Central memory CD8-positive, alpha-beta T cell (primary cell): ENCODE measurements at regions not wholly inside any gene's neighbourhood (a gene's known extent, or its start where the extent isn't known, plus 50 kb on each side); places are given as distances from the start of the nearest gene placed in this dataset.

Experiments
- ATAC-seq: fragments of 150-1000 bp; cut with Tn5 transposase; replicated peaks from 2 replicates; pipeline ENCODE4 v1.10.0; 2022; ENCODE audit warnings: mild to moderate bottlenecking, moderate FRiP score, moderate number of reproducible peaks; ENCODE audit not compliant: poor library complexity, severe bottlenecking; ENCODE audit errors: extremely low read depth
- DNase-seq, 2 donors: peaks; one replicate each; pipeline ENCODE4 v3.0.0; 2021; ENCODE audit warnings: low spot score in 2 of 2
- H3K27ac Mint-ChIP-seq: one replicate; pipeline ENCODE4 v1.8.0; 2022; ENCODE audit warnings: low read depth, mild to moderate bottlenecking, moderate library complexity, mixed read lengths
- H3K27me3 Mint-ChIP-seq: one replicate; pipeline ENCODE4 v1.8.0; 2022; ENCODE audit warnings: mixed read lengths
- H3K36me3 Mint-ChIP-seq: one replicate; pipeline ENCODE4 v1.8.0; 2022; ENCODE audit warnings: mild to moderate bottlenecking, moderate library complexity, mixed read lengths; ENCODE audit not compliant: insufficient read depth
- H3K4me1 Mint-ChIP-seq: one replicate; pipeline ENCODE4 v1.8.0; 2022; ENCODE audit warnings: mixed read lengths
- H3K4me3 Mint-ChIP-seq: one replicate; pipeline ENCODE4 v1.8.0; 2022; ENCODE audit warnings: mild to moderate bottlenecking, moderate library complexity, mixed read lengths
- H3K9me3 Mint-ChIP-seq: one replicate; pipeline ENCODE4 v1.8.0; 2022; ENCODE audit warnings: mixed read lengths

DNA sequence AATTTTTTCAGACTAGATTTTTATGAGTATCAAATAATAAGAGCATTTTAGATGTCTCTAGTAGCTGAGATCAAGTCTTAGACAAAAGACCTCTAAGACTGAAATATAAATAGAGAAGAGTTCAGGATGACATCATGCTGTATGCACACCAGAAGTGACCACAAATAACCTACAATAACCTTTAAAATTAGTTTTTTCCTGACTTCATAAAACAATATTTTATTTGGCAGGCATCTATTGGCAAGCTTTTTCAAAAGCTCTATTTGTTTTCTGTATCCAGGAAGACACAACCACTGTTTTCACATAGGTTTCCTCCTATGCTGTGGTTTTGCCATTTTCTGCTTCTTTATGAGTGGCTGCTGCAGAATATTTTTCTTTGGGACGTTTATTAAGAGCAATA is 359.1 kb downstream of the CRPPA start:
- no peak for ATAC-seq
- Mint-ChIP-seq H3K27me3 (no peaks in the 10 kb centered on the region), H3K9me3 (no peaks in the 10 kb centered on the region), H3K4me3 (no peak overlapping the region), H3K27ac (peak overlapping the region; percentile 58), H3K36me3 (no peaks in the 10 kb centered on the region), H3K4me1 (peaks cover 10% of the 10 kb centered on the region)
- DNase-seq, result no peak

DNA sequence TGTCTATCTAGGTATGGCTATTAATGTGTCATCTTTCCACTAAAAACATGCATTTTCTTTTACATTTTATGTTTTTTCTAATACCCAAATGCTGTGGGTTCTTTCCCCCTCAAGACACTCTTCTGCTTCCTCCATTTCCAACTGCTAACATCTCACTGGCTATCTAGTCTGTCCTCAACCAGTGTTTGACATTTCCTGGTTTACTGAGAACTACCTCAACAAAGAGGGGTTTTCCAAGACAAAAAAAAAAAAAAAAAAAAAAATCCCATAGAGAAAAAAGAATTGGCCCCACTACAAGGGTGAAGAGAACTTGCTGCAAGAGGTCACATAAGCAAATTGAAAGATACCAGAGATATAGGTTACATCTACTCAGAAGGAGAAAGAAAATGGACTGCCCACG is 359.7 kb downstream of the CRPPA start:
- no peak for DNase-seq
- H3K27ac Mint-ChIP-seq, result peak overlapping the region; percentile 58
- peaks cover 10% of the 10 kb centered on the region for H3K4me1 Mint-ChIP-seq
- ATAC-seq, result no peak
- no peaks in the 10 kb centered on the region for H3K36me3 Mint-ChIP-seq
- H3K9me3 Mint-ChIP-seq, result no peaks in the 10 kb centered on the region
- no peaks in the 10 kb centered on the region for H3K27me3 Mint-ChIP-seq
- H3K4me3 Mint-ChIP-seq, result no peak overlapping the region

DNA sequence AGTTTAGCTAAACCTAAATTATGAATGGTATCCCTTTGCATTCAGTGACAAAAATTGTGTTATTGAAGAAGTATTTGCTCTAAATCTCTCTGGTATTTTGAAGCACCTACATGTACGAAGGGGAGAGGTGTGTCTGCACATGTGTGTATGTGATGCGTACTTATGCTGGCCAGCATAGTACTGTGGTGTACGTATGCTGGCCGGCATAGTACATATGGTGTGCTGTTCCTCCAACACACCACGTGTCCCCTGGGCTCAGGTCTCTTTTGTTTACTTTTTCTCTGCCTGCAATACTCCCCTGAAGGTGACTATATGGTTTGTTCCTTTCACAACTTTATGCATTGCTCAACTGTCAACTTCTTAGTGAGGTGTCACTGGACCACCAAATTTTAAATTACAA is 360.3 kb downstream of the CRPPA start:
- Mint-ChIP-seq H3K36me3 (no peaks in the 10 kb centered on the region), H3K4me1 (peaks cover 10% of the 10 kb centered on the region), H3K9me3 (no peaks in the 10 kb centered on the region), H3K4me3 (no peak overlapping the region), H3K27ac (no peak overlapping the region), H3K27me3 (no peaks in the 10 kb centered on the region)
- ATAC-seq (no peak), DNase-seq (no peak)

DNA sequence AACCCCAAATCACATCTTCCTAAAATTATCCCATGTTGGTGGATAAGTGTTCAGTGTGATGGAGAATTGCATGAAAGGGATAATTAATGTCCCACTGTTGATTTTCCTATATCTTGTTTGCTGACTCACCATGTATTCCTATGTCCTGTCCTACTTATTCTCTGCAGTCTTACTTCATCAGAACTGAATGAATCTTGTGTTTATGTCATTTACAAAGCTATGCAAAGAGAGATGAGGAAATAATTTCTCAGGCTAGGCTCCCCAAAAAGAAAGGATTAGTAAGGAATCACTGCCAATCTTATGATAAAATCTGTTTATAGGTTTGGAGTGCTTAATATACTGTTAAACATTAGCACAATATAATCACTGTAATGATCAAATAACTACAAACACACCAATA is 360.8 kb downstream of the CRPPA start:
- Mint-ChIP-seq H3K36me3 (no peaks in the 10 kb centered on the region), H3K27ac (no peak overlapping the region), H3K4me3 (no peak overlapping the region), H3K27me3 (no peaks in the 10 kb centered on the region), H3K4me1 (peaks cover 10% of the 10 kb centered on the region), H3K9me3 (no peaks in the 10 kb centered on the region)
- no peak for DNase-seq
- ATAC-seq, result no peak

DNA sequence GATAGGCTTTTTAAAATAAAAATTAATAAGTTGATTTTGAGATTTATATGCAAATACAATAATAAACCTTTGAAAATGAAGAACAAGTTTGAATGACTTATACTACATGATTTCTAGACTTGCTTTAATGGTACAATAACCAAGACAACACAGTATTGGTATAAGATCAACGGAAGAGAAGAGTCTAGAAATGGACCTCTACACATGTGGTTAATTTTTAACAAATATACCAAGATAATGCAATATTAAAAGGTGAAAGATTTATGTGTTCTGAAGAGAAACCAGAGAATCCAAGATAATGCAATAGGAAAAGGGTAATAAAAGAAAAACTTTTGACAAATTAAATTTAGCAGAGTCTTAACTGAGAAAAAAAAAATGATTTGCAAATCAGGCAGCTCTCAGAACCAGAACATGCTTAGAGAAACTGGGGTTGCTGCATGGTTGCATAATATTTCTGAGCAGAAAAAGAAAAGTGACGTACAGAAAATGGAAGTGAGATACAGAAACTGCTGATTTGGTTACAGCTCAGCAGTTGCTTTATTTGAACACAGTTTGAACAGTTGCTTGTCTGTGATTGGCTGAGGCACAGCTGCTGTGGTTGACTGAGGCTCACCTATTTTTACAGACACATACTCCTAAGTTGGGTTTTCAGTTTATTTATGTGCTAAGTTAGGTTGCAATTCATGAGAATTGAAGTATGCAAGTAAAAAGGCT is 365.9 kb downstream of the CRPPA start:
- Mint-ChIP-seq H3K27me3 (peaks cover 10% of the 10 kb centered on the region), H3K4me1 (no peaks in the 10 kb centered on the region), H3K27ac (no peak overlapping the region), H3K36me3 (no peaks in the 10 kb centered on the region), H3K9me3 (no peaks in the 10 kb centered on the region), H3K4me3 (no peak overlapping the region)
- no peak for ATAC-seq
- no peak for DNase-seq

DNA sequence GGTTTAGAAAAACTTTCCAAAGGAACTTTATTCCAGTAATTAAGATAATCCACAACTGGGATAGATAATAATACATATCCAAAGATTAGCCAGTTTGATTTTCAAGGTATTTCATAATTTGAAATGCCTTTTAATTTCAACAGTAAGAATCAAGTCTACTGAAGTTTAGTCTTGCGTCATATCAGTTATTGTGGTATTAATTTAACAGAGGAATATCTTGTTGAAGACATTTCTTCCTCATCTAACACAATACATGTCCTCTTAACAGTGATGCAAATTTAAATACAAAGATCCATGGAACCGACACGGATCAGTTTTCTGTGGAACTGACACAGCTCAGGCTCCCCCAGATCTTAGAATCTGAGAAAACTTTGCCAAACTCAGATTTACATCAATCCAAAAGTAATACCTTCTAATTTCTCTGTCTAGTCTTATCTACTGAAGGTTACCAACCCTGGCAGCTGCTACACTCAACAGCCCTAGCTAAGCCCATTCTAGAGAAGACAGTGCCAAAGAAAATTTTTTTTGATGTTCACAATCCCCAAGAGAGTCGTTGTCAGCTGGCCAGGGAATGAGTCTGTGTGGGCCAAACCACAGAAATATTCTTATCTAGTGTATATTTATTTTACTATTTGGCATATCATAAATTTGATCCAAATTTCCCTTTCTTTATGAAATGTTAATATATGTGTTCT is 365.2 kb upstream of the MEOX2 start:
- Mint-ChIP-seq H3K9me3 (no peaks in the 10 kb centered on the region), H3K4me3 (no peak overlapping the region)

DNA sequence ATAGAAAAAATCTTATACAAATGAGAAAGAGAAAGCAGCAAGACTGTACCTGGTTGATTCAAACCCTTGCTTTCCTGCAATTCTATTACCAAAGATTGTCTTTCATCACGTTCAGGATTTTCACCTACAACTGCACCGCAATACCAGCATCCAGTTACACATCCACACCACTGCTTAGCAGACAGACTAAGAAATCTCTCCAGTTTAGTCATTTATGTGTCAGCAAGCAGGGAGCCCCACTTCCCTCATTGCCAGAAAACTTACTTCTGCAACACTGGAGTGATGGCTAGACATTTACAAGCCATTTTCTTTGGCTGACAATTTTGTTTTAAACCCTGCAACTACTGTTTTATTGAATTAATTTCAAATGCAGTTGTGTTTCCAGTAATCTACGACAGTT is 359.6 kb upstream of the MEOX2 start:
- H3K4me3 Mint-ChIP-seq, result no peak overlapping the region
- H3K27me3 Mint-ChIP-seq, result peaks cover 24% of the 10 kb centered on the region
- DNase-seq, result no peak
- no peak for ATAC-seq
- no peaks in the 10 kb centered on the region for H3K4me1 Mint-ChIP-seq
- H3K36me3 Mint-ChIP-seq, result no peaks in the 10 kb centered on the region
- no peak overlapping the region for H3K27ac Mint-ChIP-seq
- H3K9me3 Mint-ChIP-seq, result no peaks in the 10 kb centered on the region

More for the DNA sequence above, 365.2 kb upstream of the MEOX2 start:
- Mint-ChIP-seq H3K27ac (no peak overlapping the region), H3K36me3 (no peaks in the 10 kb centered on the region), H3K4me1 (no peaks in the 10 kb centered on the region), H3K27me3 (peaks cover 16% of the 10 kb centered on the region)
- no peak for DNase-seq
- no peak for ATAC-seq

DNA sequence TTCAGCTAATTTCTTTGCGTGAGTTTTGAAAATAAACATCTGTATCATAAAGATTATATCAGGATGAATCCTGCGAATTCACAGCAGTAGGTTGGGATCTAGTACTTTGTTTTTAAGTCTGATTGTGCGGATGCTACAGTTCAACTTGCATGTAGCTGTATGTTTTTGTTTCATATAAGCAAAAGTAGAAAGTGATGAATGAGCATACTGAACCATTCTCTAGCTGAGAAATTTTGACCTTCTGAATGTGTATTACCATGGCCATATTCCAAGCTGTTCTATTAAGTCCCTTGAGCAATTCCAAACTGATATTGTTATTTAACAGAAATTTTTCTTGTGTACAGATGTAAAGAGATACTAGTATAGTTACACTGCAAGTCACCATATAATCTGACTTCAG is 358.8 kb upstream of the MEOX2 start:
- ATAC-seq, result no peak

DNA sequence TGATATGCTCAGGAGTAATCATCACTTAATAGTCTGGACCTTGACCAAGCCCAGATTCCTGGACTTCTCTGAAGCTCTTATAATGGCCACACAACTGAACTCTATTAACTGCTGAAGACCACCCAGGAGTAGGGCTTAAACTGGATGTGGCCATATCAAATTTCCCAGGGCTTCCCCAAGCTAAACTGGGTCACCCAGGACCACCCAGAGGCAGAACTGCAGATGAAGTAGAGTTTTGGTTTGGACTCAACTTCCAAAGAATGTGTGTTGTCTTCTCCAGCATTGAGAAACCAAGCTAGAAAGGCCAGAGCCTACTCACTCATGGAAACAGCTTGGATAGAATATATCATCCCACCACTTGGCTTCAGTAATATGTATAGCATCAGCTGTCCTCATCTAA is 358.2 kb upstream of the MEOX2 start:
- no peaks in the 10 kb centered on the region for H3K4me1 Mint-ChIP-seq
- no peak overlapping the region for H3K4me3 Mint-ChIP-seq
- peaks cover 28% of the 10 kb centered on the region for H3K27me3 Mint-ChIP-seq

More for the DNA sequence above, 358.8 kb upstream of the MEOX2 start:
- no peak for DNase-seq
- H3K27me3 Mint-ChIP-seq, result peaks cover 31% of the 10 kb centered on the region
- no peak overlapping the region for H3K27ac Mint-ChIP-seq
- H3K36me3 Mint-ChIP-seq, result no peaks in the 10 kb centered on the region
- H3K4me1 Mint-ChIP-seq, result no peaks in the 10 kb centered on the region
- H3K4me3 Mint-ChIP-seq, result no peak overlapping the region
- H3K9me3 Mint-ChIP-seq, result no peaks in the 10 kb centered on the region

DNA sequence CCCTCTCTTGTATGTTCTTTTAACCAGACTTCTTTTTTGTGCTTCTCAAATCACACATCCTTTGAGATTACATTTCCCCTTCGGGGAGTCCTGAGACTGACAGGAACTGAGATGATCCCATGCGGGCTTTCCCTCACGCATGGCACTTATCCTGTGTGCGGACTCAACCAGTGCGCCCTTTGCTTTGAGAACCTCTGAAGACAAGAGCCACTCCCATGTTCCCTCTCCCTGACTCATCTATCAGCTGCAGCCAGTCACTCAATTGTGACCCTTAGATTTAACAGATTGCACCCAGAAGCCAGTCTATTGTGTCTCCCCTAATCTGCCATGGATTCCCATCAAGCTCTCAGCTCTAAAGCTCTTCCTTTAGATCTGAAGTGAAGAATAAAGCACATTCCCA is 353.9 kb upstream of the MEOX2 start:
- Mint-ChIP-seq H3K27me3 (peaks cover 31% of the 10 kb centered on the region), H3K4me3 (no peak overlapping the region), H3K36me3 (no peaks in the 10 kb centered on the region), H3K27ac (no peak overlapping the region), H3K4me1 (no peaks in the 10 kb centered on the region), H3K9me3 (peaks cover 4% of the 10 kb centered on the region)
- ATAC-seq, result no peak
- DNase-seq, result no peak

More for the DNA sequence above, 358.2 kb upstream of the MEOX2 start:
- DNase-seq, result no peak
- ATAC-seq, result no peak
- no peaks in the 10 kb centered on the region for H3K9me3 Mint-ChIP-seq
- H3K36me3 Mint-ChIP-seq, result no peaks in the 10 kb centered on the region
- H3K27ac Mint-ChIP-seq, result no peak overlapping the region

DNA sequence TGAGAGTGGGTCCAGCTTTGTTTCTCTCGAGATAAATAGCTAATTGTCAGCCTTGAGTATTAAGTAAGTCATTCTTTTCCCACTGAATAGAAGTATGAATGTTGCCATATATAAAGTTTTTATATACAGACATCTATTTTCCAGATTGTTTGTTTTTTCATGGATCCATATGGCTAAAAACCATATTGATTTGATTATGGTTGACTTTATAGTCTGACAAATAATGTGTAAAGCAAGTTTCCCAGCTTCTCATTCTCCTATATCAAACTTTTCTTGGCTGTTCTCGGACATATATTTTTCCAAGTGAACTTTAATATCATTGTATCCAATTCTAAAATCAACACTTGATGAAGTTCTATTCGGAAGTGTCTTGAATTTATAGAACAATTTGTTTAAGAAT is 352.4 kb upstream of the MEOX2 start:
- H3K36me3 Mint-ChIP-seq, result no peaks in the 10 kb centered on the region
- ATAC-seq (no peak), DNase-seq (no peak)
- peaks cover 37% of the 10 kb centered on the region for H3K27me3 Mint-ChIP-seq
- no peaks in the 10 kb centered on the region for H3K4me1 Mint-ChIP-seq
- H3K4me3 Mint-ChIP-seq, result no peak overlapping the region
- H3K27ac Mint-ChIP-seq, result no peak overlapping the region
- H3K9me3 Mint-ChIP-seq, result peaks cover 4% of the 10 kb centered on the region

DNA sequence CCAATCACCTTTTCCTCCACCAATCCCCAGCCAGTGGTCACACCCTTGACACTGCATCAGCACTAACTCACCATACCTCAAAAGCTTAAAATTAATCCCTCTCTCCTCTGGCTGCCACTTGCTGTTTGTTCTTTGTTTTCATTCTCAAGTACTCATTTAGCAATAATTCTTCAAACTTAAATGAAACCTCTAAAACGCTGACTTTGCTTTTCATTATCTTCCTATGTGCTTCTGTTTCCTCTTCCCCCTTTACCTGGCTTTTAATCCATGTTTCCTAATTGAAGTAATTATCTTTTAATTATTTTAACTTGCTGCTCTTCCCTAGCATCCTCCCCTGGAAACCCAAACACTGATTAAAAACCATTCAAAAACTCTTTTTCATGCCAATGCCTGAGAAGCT is 348.9 kb upstream of the MEOX2 start:
- no peak for ATAC-seq
- Mint-ChIP-seq H3K9me3 (peaks cover 4% of the 10 kb centered on the region), H3K4me3 (no peak overlapping the region), H3K27ac (no peak overlapping the region), H3K36me3 (no peaks in the 10 kb centered on the region), H3K27me3 (peaks cover 24% of the 10 kb centered on the region), H3K4me1 (no peaks in the 10 kb centered on the region)
- no peak for DNase-seq

DNA sequence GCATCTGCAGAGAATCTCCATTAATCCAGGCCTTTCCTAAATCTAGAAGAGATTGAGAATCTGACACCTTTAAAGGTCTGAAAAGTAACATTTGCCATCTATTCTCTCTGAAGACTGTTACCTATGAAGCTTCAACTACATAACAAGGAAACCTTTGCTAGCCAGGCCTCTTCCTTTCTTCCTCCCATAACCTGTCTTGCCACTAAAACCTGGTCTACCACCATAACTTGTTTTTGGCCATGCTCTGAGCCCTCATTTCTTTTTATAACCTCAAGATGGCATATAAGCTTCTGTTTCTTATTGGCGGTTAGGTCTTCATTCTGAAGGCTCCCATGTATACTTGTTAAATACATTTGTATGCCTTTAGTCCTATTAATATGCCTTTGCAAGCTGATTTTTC is 348.4 kb upstream of the MEOX2 start:
- Mint-ChIP-seq H3K27me3 (peaks cover 21% of the 10 kb centered on the region), H3K27ac (no peak overlapping the region), H3K4me1 (no peaks in the 10 kb centered on the region), H3K9me3 (peaks cover 4% of the 10 kb centered on the region), H3K36me3 (no peaks in the 10 kb centered on the region), H3K4me3 (no peak overlapping the region)
- DNase-seq, result no peak
- ATAC-seq, result no peak
